ENCODE measurements at regions not wholly inside any gene's neighbourhood (a gene's known extent, or its start where the extent isn't known, plus 50 kb on each side); places are given as distances from the start of the nearest gene placed in this dataset.

DNA sequence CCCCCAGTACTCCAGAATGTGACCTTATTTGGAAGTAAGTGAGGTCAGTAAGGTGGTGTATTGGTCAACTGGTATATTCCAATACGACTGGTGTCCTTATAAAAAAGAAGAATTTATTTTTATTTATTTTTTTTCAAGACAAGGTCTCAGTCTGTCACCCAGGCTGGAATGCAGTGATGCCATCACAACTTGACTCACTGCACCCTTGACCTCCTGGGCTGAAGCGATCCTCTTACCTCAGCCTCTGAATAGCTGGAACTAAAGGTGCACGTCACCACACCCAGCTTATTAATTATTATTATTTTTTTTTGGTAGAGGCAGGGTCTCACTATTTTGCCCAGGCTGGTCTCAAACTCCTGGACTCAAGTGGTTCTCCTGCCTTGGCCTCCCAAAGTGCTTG is 115.1 kb upstream of the PITX2 start:
- Histone ChIP-seq H3K27me3 (ENCODE audit: control insufficient read depth in 2 of 2, insufficient read depth in 2 of 2, low read length in 2 of 2) (no peaks in the 10 kb centered on the region), H3K9ac (ENCODE audit: insufficient read depth in 1 of 2, low read depth in 2 of 2, low read length in 2 of 2) (no peak overlapping the region), H3K4me1 (replicated peaks in 1 of 2; ENCODE audit: control insufficient read depth in 2 of 2, insufficient read depth in 2 of 2, low read length in 2 of 2) (no peaks in the 10 kb centered on the region), H3K79me2 (ENCODE audit: control insufficient read depth, insufficient read depth, low read length) (no peaks in the 10 kb centered on the region), H2AFZ (ENCODE audit: low read depth, low read length) (no peak overlapping the region), H3K4me2 (ENCODE audit: insufficient read depth, low read length) (no peak overlapping the region), H3K4me3 (no peak overlapping the region), H3K36me3 (ENCODE audit: control insufficient read depth, insufficient read depth, low read length) (no peaks in the 10 kb centered on the region), H3K9me1 (ENCODE audit: control insufficient read depth, insufficient read depth, low read length) (no peaks in the 10 kb centered on the region), H3K9me3 (replicated peaks; ENCODE audit: control insufficient read depth, insufficient read depth, low read depth, low read length) (no peaks in the 10 kb centered on the region; the same call in 1 of the 2 replicates), H4K20me1 (replicated peaks; ENCODE audit: control insufficient read depth, insufficient read depth, low read length) (no peaks in the 10 kb centered on the region), H3K27ac (ENCODE audit: extremely low read depth, low read depth, low read length) (no peak overlapping the region)
- no peak for DNase-seq (ENCODE audit: extremely low read depth in 1 of 4, low spot score in 3 of 4)
- no peak for FAIRE-seq
- no peak for ATAC-seq
- intact Hi-C loops (cut with micrococcal nuclease) (no loop called here), in situ Hi-C loops (cut with MboI) (no loop called here)
- ChIA-PET CTCF (ENCODE audit: low intra/inter-chr PET ratio) (no interaction called here), POLR2A (no interaction called here)
- BruUV-seq (replicated peaks), result no TSS peak
- 0% methylated on average over 3 of the region's 3 CpGs for WGBS (ENCODE audit: insufficient coverage, low coverage, missing lambda C conversion rate)
- TF ChIP-seq, protein P1, sequence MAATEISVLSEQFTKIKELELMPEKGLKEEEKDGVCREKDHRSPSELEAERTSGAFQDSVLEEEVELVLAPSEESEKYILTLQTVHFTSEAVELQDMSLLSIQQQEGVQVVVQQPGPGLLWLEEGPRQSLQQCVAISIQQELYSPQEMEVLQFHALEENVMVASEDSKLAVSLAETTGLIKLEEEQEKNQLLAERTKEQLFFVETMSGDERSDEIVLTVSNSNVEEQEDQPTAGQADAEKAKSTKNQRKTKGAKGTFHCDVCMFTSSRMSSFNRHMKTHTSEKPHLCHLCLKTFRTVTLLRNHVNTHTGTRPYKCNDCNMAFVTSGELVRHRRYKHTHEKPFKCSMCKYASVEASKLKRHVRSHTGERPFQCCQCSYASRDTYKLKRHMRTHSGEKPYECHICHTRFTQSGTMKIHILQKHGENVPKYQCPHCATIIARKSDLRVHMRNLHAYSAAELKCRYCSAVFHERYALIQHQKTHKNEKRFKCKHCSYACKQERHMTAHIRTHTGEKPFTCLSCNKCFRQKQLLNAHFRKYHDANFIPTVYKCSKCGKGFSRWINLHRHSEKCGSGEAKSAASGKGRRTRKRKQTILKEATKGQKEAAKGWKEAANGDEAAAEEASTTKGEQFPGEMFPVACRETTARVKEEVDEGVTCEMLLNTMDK (IDR thresholded peaks at IDR 0.05; ENCODE audit: borderline replicate concordance, insufficient read depth, low read depth, low read length, poor library complexity, severe bottlenecking), result no peak
- TF ChIP-seq, protein P2, sequence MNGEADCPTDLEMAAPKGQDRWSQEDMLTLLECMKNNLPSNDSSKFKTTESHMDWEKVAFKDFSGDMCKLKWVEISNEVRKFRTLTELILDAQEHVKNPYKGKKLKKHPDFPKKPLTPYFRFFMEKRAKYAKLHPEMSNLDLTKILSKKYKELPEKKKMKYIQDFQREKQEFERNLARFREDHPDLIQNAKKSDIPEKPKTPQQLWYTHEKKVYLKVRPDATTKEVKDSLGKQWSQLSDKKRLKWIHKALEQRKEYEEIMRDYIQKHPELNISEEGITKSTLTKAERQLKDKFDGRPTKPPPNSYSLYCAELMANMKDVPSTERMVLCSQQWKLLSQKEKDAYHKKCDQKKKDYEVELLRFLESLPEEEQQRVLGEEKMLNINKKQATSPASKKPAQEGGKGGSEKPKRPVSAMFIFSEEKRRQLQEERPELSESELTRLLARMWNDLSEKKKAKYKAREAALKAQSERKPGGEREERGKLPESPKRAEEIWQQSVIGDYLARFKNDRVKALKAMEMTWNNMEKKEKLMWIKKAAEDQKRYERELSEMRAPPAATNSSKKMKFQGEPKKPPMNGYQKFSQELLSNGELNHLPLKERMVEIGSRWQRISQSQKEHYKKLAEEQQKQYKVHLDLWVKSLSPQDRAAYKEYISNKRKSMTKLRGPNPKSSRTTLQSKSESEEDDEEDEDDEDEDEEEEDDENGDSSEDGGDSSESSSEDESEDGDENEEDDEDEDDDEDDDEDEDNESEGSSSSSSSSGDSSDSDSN (IDR thresholded peaks at IDR 0.05; ENCODE audit: borderline replicate concordance in 1 of 2, low read depth in 2 of 2, low read length in 2 of 2), result no peak
- TF ChIP-seq ERF (CRISPR knock-in tag; IDR thresholded peaks at IDR 0.05), result no peak
- no peak for TF ChIP-seq HOMEZ (CRISPR knock-in tag; IDR thresholded peaks at IDR 0.05)
- no peak for TF ChIP-seq JUNB (CRISPR knock-in tag; conservative IDR thresholded peaks at IDR 0.05)
- TF ChIP-seq, protein P3, sequence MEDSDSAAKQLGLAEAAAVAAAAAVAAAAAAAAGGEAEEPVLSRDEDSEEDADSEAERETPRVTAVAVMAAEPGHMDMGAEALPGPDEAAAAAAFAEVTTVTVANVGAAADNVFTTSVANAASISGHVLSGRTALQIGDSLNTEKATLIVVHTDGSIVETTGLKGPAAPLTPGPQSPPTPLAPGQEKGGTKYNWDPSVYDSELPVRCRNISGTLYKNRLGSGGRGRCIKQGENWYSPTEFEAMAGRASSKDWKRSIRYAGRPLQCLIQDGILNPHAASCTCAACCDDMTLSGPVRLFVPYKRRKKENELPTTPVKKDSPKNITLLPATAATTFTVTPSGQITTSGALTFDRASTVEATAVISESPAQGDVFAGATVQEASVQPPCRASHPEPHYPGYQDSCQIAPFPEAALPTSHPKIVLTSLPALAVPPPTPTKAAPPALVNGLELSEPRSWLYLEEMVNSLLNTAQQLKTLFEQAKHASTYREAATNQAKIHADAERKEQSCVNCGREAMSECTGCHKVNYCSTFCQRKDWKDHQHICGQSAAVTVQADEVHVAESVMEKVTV (CRISPR knock-in tag; IDR thresholded peaks at IDR 0.05), result no peak
- no peak for TF ChIP-seq MECOM (CRISPR knock-in tag; IDR thresholded peaks at IDR 0.05)
- TF ChIP-seq, protein P4, sequence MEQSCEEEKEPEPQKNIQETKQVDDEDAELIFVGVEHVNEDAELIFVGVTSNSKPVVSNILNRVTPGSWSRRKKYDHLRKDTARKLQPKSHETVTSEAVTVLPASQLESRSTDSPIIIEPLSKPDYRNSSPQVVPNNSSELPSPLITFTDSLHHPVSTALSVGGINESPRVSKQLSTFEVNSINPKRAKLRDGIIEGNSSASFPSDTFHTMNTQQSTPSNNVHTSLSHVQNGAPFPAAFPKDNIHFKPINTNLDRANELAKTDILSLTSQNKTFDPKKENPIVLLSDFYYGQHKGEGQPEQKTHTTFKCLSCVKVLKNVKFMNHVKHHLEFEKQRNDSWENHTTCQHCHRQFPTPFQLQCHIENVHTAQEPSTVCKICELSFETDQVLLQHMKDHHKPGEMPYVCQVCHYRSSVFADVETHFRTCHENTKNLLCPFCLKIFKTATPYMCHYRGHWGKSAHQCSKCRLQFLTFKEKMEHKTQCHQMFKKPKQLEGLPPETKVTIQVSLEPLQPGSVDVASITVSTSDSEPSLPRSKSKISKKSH (CRISPR knock-in tag; IDR thresholded peaks at IDR 0.05), result no peak
- no peak for TF ChIP-seq SLC30A9 (CRISPR knock-in tag; IDR thresholded peaks at IDR 0.05)
- TF ChIP-seq ZHX1 (conservative IDR thresholded peaks at IDR 0.05; ENCODE audit: low read length), result no peak
